ENCODE measurements at regions not wholly inside any gene's neighbourhood (a gene's known extent, or its start where the extent isn't known, plus 50 kb on each side); places are given as distances from the start of the nearest gene placed in this dataset.

DNA sequence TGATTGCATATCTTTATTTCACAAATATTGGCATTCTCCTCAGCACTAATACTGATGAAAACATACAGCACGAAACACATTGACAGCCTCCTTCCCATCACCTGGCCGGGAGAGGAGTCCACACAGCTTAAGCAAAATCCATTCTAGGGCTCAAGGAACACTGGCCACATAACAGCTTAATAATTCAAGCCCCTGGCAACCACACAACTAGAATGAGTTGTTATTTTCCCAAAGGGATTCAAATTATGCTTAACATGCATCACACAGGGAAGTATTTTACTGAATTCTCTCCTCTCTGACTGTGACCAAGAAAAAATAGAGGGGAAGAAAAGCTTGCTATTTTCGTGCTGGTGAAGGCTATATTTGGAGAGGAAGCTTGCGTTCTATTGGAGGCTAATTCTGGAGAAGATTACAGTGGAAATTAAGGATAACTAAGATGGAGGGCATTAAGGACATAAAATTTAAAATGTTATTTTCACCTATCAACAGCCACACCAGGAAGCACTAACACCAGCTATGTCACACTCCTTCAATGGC lies 198.5 kb downstream of the ADGRG6 start:
- Mint-ChIP-seq H3K27me3 (peaks cover 2% of the 10 kb centered on the region), H3K4me1 (no peaks in the 10 kb centered on the region), H3K27ac (no peak overlapping the region), H3K9me3 (peaks cover 12% of the 10 kb centered on the region), H3K4me3 (no peak overlapping the region), H3K36me3 (peaks cover 2% of the 10 kb centered on the region)
- no peak for ATAC-seq (ENCODE audit: low read depth)
- POLR2A ChIA-PET = no interaction called here
- DNase-seq = no peak

DNA sequence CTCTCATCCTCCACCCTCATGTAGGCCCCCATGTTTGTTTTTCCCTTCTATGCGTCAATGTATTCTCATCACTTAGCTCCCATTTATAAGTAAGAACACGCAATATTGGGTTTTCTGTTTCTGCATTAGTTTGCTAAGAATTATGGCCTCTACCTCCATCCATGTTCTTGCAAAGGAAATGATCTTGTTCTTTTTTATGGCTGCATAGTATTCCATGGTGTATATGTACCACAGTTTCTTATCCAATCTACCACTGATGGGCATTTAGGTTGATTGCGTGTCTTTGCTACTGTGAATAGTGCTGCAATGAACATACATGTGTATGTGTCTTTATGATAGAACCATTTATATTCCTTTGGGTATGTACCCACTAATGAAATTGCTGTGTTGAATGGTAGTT lies 200.0 kb downstream of the ADGRG6 start:
- no peak overlapping the region for H3K4me3 Mint-ChIP-seq
- peaks cover 17% of the 10 kb centered on the region for H3K9me3 Mint-ChIP-seq
- ATAC-seq (ENCODE audit: low read depth) = no peak

GRCh38 chr6:142507065-142507464 lies 205.3 kb downstream of the ADGRG6 start:
- Mint-ChIP-seq H3K36me3 (peaks cover 3% of the 10 kb centered on the region), H3K27ac (no peak overlapping the region), H3K4me3 (no peak overlapping the region), H3K9me3 (peaks cover 16% of the 10 kb centered on the region), H3K27me3 (peaks cover 2% of the 10 kb centered on the region), H3K4me1 (no peaks in the 10 kb centered on the region)
- no peak for DNase-seq
- POLR2A ChIA-PET = no interaction called here
- no peak for ATAC-seq (ENCODE audit: low read depth)

More for the DNA sequence above, 200.0 kb downstream of the ADGRG6 start:
- Mint-ChIP-seq H3K27me3 (peaks cover 2% of the 10 kb centered on the region), H3K36me3 (peaks cover 2% of the 10 kb centered on the region), H3K4me1 (no peaks in the 10 kb centered on the region), H3K27ac (no peak overlapping the region)
- POLR2A ChIA-PET = interaction anchor here (0.6 kb wide), 1 partner anchor 13 kb away, joined by 3 read pairs; no protein-coding TSS in a partner anchor
- no peak for DNase-seq

- peaks cover 3% of the 10 kb centered on the region for H3K36me3 Mint-ChIP-seq
- POLR2A ChIA-PET = no interaction called here
- DNase-seq (no peak), ATAC-seq (ENCODE audit: low read depth) (no peak)
- H3K27me3 Mint-ChIP-seq = peaks cover 2% of the 10 kb centered on the region
- peaks cover 11% of the 10 kb centered on the region for H3K9me3 Mint-ChIP-seq
- H3K27ac Mint-ChIP-seq = no peak overlapping the region
- no peaks in the 10 kb centered on the region for H3K4me1 Mint-ChIP-seq
- no peak overlapping the region for H3K4me3 Mint-ChIP-seq
Observed at GRCh38 chr6:142510211-142510610, 208.4 kb downstream of the ADGRG6 start.

DNA sequence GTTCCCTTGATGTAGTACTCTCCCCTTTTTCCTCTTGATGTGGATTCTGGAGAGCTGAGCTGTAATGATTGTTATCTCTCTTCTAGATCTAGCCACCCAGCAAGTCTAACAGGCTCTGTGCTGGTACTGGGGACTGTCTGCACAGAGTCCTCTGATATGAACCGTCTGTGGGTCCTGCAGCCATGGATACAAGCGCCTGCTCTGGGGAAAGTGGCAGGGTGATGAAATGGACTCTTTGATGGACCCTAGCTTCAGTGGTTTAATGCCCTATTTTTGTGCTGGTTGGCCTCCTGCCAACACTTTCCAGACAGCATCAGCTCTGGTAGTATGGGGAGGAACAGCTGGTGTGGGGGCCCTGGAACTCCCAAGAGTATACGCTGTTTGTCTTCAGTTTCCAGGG lies 216.3 kb downstream of the ADGRG6 start:
- H3K4me3 Mint-ChIP-seq = no peak overlapping the region
- H3K27ac Mint-ChIP-seq = no peak overlapping the region
- H3K36me3 Mint-ChIP-seq = peaks cover 5% of the 10 kb centered on the region
- DNase-seq (no peak), ATAC-seq (ENCODE audit: low read depth) (no peak)
- POLR2A ChIA-PET = no interaction called here
- H3K9me3 Mint-ChIP-seq = peaks cover 9% of the 10 kb centered on the region
- peaks cover 3% of the 10 kb centered on the region for H3K4me1 Mint-ChIP-seq
- H3K27me3 Mint-ChIP-seq = peaks cover 8% of the 10 kb centered on the region

DNA sequence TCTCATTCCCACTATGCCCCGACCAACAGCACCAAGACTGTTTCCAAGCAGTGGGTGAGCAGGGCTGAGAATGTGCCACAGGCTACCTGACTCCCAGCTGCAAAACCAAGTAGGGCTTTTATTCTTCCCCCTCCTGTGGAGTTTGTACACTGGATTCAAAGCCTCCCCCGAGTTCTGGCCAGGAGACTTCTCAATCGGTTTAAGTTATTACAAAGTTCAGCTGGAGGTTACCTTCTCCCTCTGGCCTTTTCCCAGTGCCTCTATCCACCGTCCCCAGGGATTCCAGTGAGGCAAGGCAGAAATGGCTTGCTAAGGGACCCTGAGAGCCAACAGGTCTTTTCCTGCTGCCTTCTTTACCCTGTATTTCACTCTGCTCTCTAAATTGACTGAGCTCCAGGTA lies 217.0 kb downstream of the ADGRG6 start:
- peaks cover 3% of the 10 kb centered on the region for H3K36me3 Mint-ChIP-seq
- ATAC-seq (ENCODE audit: low read depth) (no peak), DNase-seq (no peak)
- H3K9me3 Mint-ChIP-seq = peaks cover 7% of the 10 kb centered on the region
- H3K4me1 Mint-ChIP-seq = peaks cover 3% of the 10 kb centered on the region
- no peak overlapping the region for H3K27ac Mint-ChIP-seq
- H3K4me3 Mint-ChIP-seq = no peak overlapping the region
- H3K27me3 Mint-ChIP-seq = peaks cover 6% of the 10 kb centered on the region
- POLR2A ChIA-PET = no interaction called here

GRCh38 chr6:142521791-142522190 lies 220.0 kb downstream of the ADGRG6 start:
- Mint-ChIP-seq H3K4me1 (no peaks in the 10 kb centered on the region), H3K9me3 (peaks cover 4% of the 10 kb centered on the region), H3K36me3 (no peaks in the 10 kb centered on the region), H3K27me3 (peaks cover 6% of the 10 kb centered on the region), H3K27ac (no peak overlapping the region), H3K4me3 (no peak overlapping the region)
- DNase-seq (no peak), ATAC-seq (ENCODE audit: low read depth) (no peak)
- POLR2A ChIA-PET = no interaction called here

- no peak overlapping the region for H3K27ac Mint-ChIP-seq
- H3K4me3 Mint-ChIP-seq = no peak overlapping the region
- no peaks in the 10 kb centered on the region for H3K4me1 Mint-ChIP-seq
- H3K36me3 Mint-ChIP-seq = no peaks in the 10 kb centered on the region
- DNase-seq = no peak
- POLR2A ChIA-PET = no interaction called here
- no peak for ATAC-seq (ENCODE audit: low read depth)
- H3K9me3 Mint-ChIP-seq = peaks cover 7% of the 10 kb centered on the region
- peaks cover 6% of the 10 kb centered on the region for H3K27me3 Mint-ChIP-seq
Observed at GRCh38 chr6:142523515-142524375, 221.9 kb downstream of the ADGRG6 start.

DNA sequence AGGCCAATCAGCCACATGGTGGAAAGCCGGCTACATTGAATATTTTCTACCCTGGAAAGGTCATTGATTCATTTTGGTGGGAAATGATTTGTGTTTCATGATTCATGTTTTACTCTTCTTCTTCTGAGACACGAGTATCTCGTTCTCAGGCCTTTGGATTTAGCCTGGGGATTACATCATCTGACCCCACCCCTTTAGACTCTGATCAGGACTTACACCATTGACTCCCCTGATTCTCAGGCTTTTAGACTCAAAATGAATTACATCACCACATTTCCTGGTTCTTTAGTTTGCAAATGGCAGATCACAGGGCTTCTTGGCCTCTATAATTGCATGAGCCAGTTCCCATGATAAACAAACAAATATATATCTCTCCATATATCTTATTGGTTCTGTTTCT lies 228.8 kb downstream of the ADGRG6 start:
- H3K4me3 Mint-ChIP-seq = no peak overlapping the region
- H3K27me3 Mint-ChIP-seq = peaks cover 1% of the 10 kb centered on the region
- peaks cover 4% of the 10 kb centered on the region for H3K36me3 Mint-ChIP-seq
- ATAC-seq (ENCODE audit: low read depth) (no peak), DNase-seq (no peak)
- H3K9me3 Mint-ChIP-seq = peaks cover 14% of the 10 kb centered on the region
- H3K4me1 Mint-ChIP-seq = no peaks in the 10 kb centered on the region
- POLR2A ChIA-PET = no interaction called here
- H3K27ac Mint-ChIP-seq = no peak overlapping the region

GRCh38 chr6:142531727-142532126 lies 229.9 kb downstream of the ADGRG6 start:
- POLR2A ChIA-PET = no interaction called here
- no peaks in the 10 kb centered on the region for H3K4me1 Mint-ChIP-seq
- peaks cover 1% of the 10 kb centered on the region for H3K27me3 Mint-ChIP-seq
- H3K36me3 Mint-ChIP-seq = peaks cover 4% of the 10 kb centered on the region
- H3K9me3 Mint-ChIP-seq = peaks cover 15% of the 10 kb centered on the region
- DNase-seq = no peak
- H3K27ac Mint-ChIP-seq = no peak overlapping the region
- no peak overlapping the region for H3K4me3 Mint-ChIP-seq
- ATAC-seq (ENCODE audit: low read depth) = no peak

DNA sequence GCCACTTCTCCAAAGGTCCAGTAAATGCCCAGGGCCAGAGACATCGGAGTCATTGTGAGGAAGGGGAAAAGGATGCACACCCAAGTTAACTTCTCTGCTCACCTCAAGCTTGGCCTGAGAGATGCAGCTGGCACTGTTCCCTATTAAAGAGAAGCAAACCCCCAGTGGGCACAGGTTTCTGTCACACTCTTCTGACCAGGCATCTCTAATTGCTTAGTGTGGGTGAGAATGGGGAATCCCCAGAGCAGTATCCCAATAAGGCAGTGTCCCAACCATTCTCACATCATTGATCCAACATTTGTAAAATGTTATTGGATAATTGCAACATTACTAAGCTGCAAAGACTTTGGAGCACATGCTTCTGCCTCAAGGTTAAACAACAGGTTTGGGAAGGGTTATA lies 232.3 kb downstream of the ADGRG6 start:
- POLR2A ChIA-PET = no interaction called here

GRCh38 chr6:142534484-142534883 lies 232.7 kb downstream of the ADGRG6 start:
- DNase-seq (no peak), ATAC-seq (ENCODE audit: low read depth) (no peak)
- no peak overlapping the region for H3K4me3 Mint-ChIP-seq
- H3K27ac Mint-ChIP-seq = no peak overlapping the region
- H3K36me3 Mint-ChIP-seq = peaks cover 8% of the 10 kb centered on the region
- peaks cover 4% of the 10 kb centered on the region for H3K4me1 Mint-ChIP-seq
- POLR2A ChIA-PET = no interaction called here
- H3K9me3 Mint-ChIP-seq = peaks cover 19% of the 10 kb centered on the region
- H3K27me3 Mint-ChIP-seq = peaks cover 1% of the 10 kb centered on the region

More for the DNA sequence above, 232.3 kb downstream of the ADGRG6 start:
- no peak overlapping the region for H3K27ac Mint-ChIP-seq
- DNase-seq (no peak), ATAC-seq (ENCODE audit: low read depth) (no peak)
- H3K27me3 Mint-ChIP-seq = peaks cover 1% of the 10 kb centered on the region
- H3K36me3 Mint-ChIP-seq = peaks cover 8% of the 10 kb centered on the region
- peaks cover 19% of the 10 kb centered on the region for H3K9me3 Mint-ChIP-seq
- peaks cover 4% of the 10 kb centered on the region for H3K4me1 Mint-ChIP-seq
- H3K4me3 Mint-ChIP-seq = no peak overlapping the region

GRCh38 chr6:142537612-142538478 lies 236.0 kb downstream of the ADGRG6 start:
- Mint-ChIP-seq H3K27ac (no peak overlapping the region), H3K36me3 (peaks cover 8% of the 10 kb centered on the region), H3K4me1 (peaks cover 4% of the 10 kb centered on the region), H3K27me3 (no peaks in the 10 kb centered on the region), H3K4me3 (no peak overlapping the region), H3K9me3 (peaks cover 12% of the 10 kb centered on the region)
- DNase-seq (no peak), ATAC-seq (ENCODE audit: low read depth) (no peak)
- POLR2A ChIA-PET = no interaction called here
